Vagina (tissue), 2 donors: ENCODE measurements at regions not wholly inside any gene's neighbourhood (a gene's known extent, or its start where the extent isn't known, plus 50 kb on each side); places are given as distances from the start of the nearest gene placed in this dataset.

Experiments
- DNase-seq, 2 donors: peaks; one replicate each; pipeline ENCODE4 v3.0.0-alpha.2; 2017; ENCODE audit errors: extremely low spot score in 2 of 2
- H3K27ac ChIP-seq: fragments of 200-600 bp; sonication (generic); one replicate; pipeline ENCODE4 v1.5.1; 2019
- H3K27me3 ChIP-seq: fragments of 200-600 bp; sonication (generic); one replicate; pipeline ENCODE4 v1.5.1; 2019
- H3K36me3 ChIP-seq, 2 donors: fragments of 200-600 bp; sonication (generic); one replicate each; pipeline ENCODE4 v1.5.1; 2017 to 2019
- H3K4me1 ChIP-seq: fragments of 200-600 bp; sonication (generic); one replicate; pipeline ENCODE4 v1.5.1; 2019
- H3K4me3 ChIP-seq, 2 donors: fragments of 200-600 bp; sonication (generic); 1 replicate in 1 of 2; 2 replicates in 1 of 2; pipeline ENCODE4 v1.5.1; 2016 to 2019
- H3K9me3 ChIP-seq: fragments of 200-600 bp; sonication (generic); one replicate; pipeline ENCODE4 v1.5.1; 2019
- CTCF ChIP-seq, 3 experiments: fragments of 450-650 bp in 2 of 3; fragments of 200-600 bp in 1 of 3; sonication (generic) in 1 of 3; IDR thresholded peaks; one replicate each; pipeline ENCODE4 v1.5.1; 2017 to 2019; ENCODE audit warnings: antibody characterized with exemption in 3 of 3, mild to moderate bottlenecking in 2 of 3, moderate library complexity in 2 of 3
- POLR2A ChIP-seq, 2 donors: fragments of 450-650 bp; IDR thresholded peaks; one replicate each; pipeline ENCODE4 v1.6.1; 2017; ENCODE audit warnings: antibody characterized with exemption in 2 of 2, mild to moderate bottlenecking in 2 of 2, moderate library complexity in 2 of 2
- POLR2AphosphoS5 ChIP-seq, 2 donors: sonication (generic); formaldehyde crosslinking; IDR thresholded peaks; one replicate each; pipeline ENCODE4 v1.9.0; 2017; ENCODE audit warnings: antibody characterized with exemption in 2 of 2, mild to moderate bottlenecking in 2 of 2, low read depth in 1 of 2; ENCODE audit not compliant: insufficient read depth in 1 of 2
- intact Hi-C: fragments of 100-400 bp; cut with DNase I; formaldehyde crosslinking; loops from one replicate; pipeline ENCODE4 v1.15.1; 2023

- intact Hi-C loops, result loop anchor here (10.0 kb wide), 1 partner anchor 79 kb away; no protein-coding TSS in a partner anchor
Measured at GRCh38 chr5:171573451-171574225, 154.2 kb downstream of the FGF18 start.

GRCh38 chr5:171574376-171574775, 154.9 kb downstream of the FGF18 start:
- no peak for TF ChIP-seq POLR2A (IDR thresholded peaks at IDR 0.05)
- no peaks in the 10 kb centered on the region for H3K27me3 ChIP-seq
- intact Hi-C loops, result loop anchor here (10.0 kb wide), 1 partner anchor 80 kb away; no protein-coding TSS in a partner anchor
- H3K4me1 ChIP-seq, result peaks cover 18% of the 10 kb centered on the region
- H3K36me3 ChIP-seq, result no peaks in the 10 kb centered on the region
- no peak overlapping the region for H3K27ac ChIP-seq
- DNase-seq, result peak in 1 of 2 donors; percentile 70
- H3K9me3 ChIP-seq, result no peaks in the 10 kb centered on the region
- H3K4me3 ChIP-seq, result no peak overlapping the region

More at GRCh38 chr5:171573451-171574225, 154.2 kb downstream of the FGF18 start:
- Histone ChIP-seq H3K36me3 (no peaks in the 10 kb centered on the region), H3K27me3 (no peaks in the 10 kb centered on the region), H3K9me3 (peaks cover 2% of the 10 kb centered on the region), H3K4me3 (no peak overlapping the region), H3K4me1 (peaks cover 10% of the 10 kb centered on the region), H3K27ac (no peak overlapping the region)
- TF ChIP-seq CTCF (IDR thresholded peaks at IDR 0.05) (no peak), POLR2A (IDR thresholded peaks at IDR 0.05) (no peak), POLR2AphosphoS5 (IDR thresholded peaks at IDR 0.05; ENCODE audit: insufficient read depth in 1 of 2, low read depth in 1 of 2) (no peak)
- DNase-seq, result peak in 1 of 2 donors; percentile 91

- no peak for DNase-seq
- Histone ChIP-seq H3K27ac (no peak overlapping the region), H3K4me3 (no peak overlapping the region), H3K36me3 (no peaks in the 10 kb centered on the region), H3K9me3 (no peaks in the 10 kb centered on the region), H3K27me3 (no peaks in the 10 kb centered on the region), H3K4me1 (peaks cover 24% of the 10 kb centered on the region)
- intact Hi-C loops, result loop anchor here (10.0 kb wide), 1 partner anchor 81 kb away; no protein-coding TSS in a partner anchor
- TF ChIP-seq POLR2A (IDR thresholded peaks at IDR 0.05), result no peak
Measured at GRCh38 chr5:171575386-171575785, 155.9 kb downstream of the FGF18 start.

- Histone ChIP-seq H3K27me3 (no peaks in the 10 kb centered on the region), H3K36me3 (no peaks in the 10 kb centered on the region), H3K4me1 (peaks cover 28% of the 10 kb centered on the region), H3K9me3 (no peaks in the 10 kb centered on the region), H3K4me3 (no peak overlapping the region), H3K27ac (no peak overlapping the region)
- no peak for TF ChIP-seq POLR2AphosphoS5 (IDR thresholded peaks at IDR 0.05; ENCODE audit: insufficient read depth in 1 of 2, low read depth in 1 of 2)
- no peak for TF ChIP-seq CTCF (IDR thresholded peaks at IDR 0.05)
- no peak for TF ChIP-seq POLR2A (IDR thresholded peaks at IDR 0.05)
- intact Hi-C loops, result loop anchor here (10.0 kb wide), 1 partner anchor 81 kb away; no protein-coding TSS in a partner anchor
- no peak for DNase-seq
Measured at GRCh38 chr5:171575808-171576207, 156.4 kb downstream of the FGF18 start.

- Histone ChIP-seq H3K27ac (no peak overlapping the region), H3K36me3 (no peaks in the 10 kb centered on the region), H3K9me3 (no peaks in the 10 kb centered on the region), H3K4me1 (peaks cover 33% of the 10 kb centered on the region), H3K27me3 (no peaks in the 10 kb centered on the region), H3K4me3 (no peak overlapping the region)
- DNase-seq, result peak in 1 of 2 donors; percentile 46
- intact Hi-C loops, result loop anchor here (10.0 kb wide), 1 partner anchor 82 kb away; no protein-coding TSS in a partner anchor
- TF ChIP-seq POLR2AphosphoS5 (IDR thresholded peaks at IDR 0.05; ENCODE audit: insufficient read depth in 1 of 2, low read depth in 1 of 2) (no peak), POLR2A (IDR thresholded peaks at IDR 0.05) (no peak), CTCF (IDR thresholded peaks at IDR 0.05) (no peak)
Measured at GRCh38 chr5:171577042-171577758, 157.8 kb downstream of the FGF18 start.
